Spleen (tissue), 11 donors: ENCODE measurements at regions not wholly inside any gene's neighbourhood (a gene's known extent, or its start where the extent isn't known, plus 50 kb on each side); places are given as distances from the start of the nearest gene placed in this dataset.

Experiments
- DNase-seq: peaks from one replicate; pipeline ENCODE4 v3.0.0-alpha.2; 2020
- H3K27ac ChIP-seq, 8 donors: fragments of 200-600 bp; sonication (generic) in 7 of 8; 1 replicate in 4 of 8; 2 replicates in 4 of 8; pipeline versions ENCODE4 v1.5.0 to v1.8.0; 2016 to 2021; ENCODE audit warnings: inconsistent platforms in 4 of 8, mild to moderate bottlenecking in 4 of 8, moderate library complexity in 1 of 8
- H3K27me3 ChIP-seq, 7 donors: fragments of 200-600 bp; sonication (generic) in 6 of 7; replicated peaks in 1 of 7; 1 replicate in 4 of 7; 2 replicates in 3 of 7; pipeline versions ENCODE4 v1.5.0 to v1.8.0; 2016 to 2021; ENCODE audit warnings: inconsistent platforms in 3 of 7, mild to moderate bottlenecking in 1 of 7
- H3K36me3 ChIP-seq, 6 donors: fragments of 200-600 bp; sonication (generic) in 5 of 6; 1 replicate in 4 of 6; 2 replicates in 2 of 6; pipeline versions ENCODE4 v1.5.0 to v1.8.0; 2016 to 2021; ENCODE audit warnings: inconsistent platforms in 2 of 6
- H3K4me1 ChIP-seq, 6 donors: fragments of 200-600 bp; sonication (generic) in 5 of 6; 1 replicate in 3 of 6; 2 replicates in 3 of 6; pipeline versions ENCODE4 v1.5.0 to v1.8.0; 2016 to 2021; ENCODE audit warnings: inconsistent platforms in 3 of 6
- H3K4me3 ChIP-seq, 8 donors: fragments of 200-600 bp; sonication (generic) in 7 of 8; 1 replicate in 4 of 8; 2 replicates in 4 of 8; pipeline versions ENCODE4 v1.5.0 to v1.8.0; 2016 to 2021; ENCODE audit warnings: inconsistent platforms in 4 of 8, mild to moderate bottlenecking in 4 of 8, moderate library complexity in 2 of 8
- H3K9me3 ChIP-seq, 8 donors: fragments of 200-600 bp; sonication (generic) in 7 of 8; 1 replicate in 4 of 8; 2 replicates in 4 of 8; pipeline versions ENCODE4 v1.5.0 to v1.8.0; 2016 to 2021; ENCODE audit warnings: inconsistent platforms in 4 of 8
- POLR2A ChIP-seq, 3 donors: fragments of 450-650 bp; IDR thresholded peaks; one replicate each; pipeline ENCODE4 v1.5.1; 2017; ENCODE audit warnings: antibody characterized with exemption in 3 of 3, mild to moderate bottlenecking in 1 of 3
- POLR2AphosphoS5 ChIP-seq, 3 donors: sonication (generic); formaldehyde crosslinking; IDR thresholded peaks; one replicate each; pipeline ENCODE4 v1.5.1; 2017; ENCODE audit warnings: antibody characterized with exemption in 3 of 3
- whole genome bisulfite sequencing, 5 donors: extraction: QIAGEN DNeasy Blood & Tissue Kit in 3 of 5; methylation state at CpG; one replicate each; pipeline versions ENCODE4 v1.1.5 to v1.1.7; 2013 to 2018; 5-methylcytosine and 5-hydroxymethylcytosine counted together
- intact Hi-C: fragments of 100-400 bp; cut with DNase I; formaldehyde crosslinking; loops from one replicate; pipeline ENCODE4 v1.15.0; 2023; ENCODE audit warnings: low total_unique reads
- TF ChIP-seq, protein P1 (sequence below), 11 experiments: fragments of 200-600 bp in 7 of 11; fragments of 450-650 bp in 4 of 11; sonication (generic) in 4 of 11; IDR thresholded peaks in 8 of 11; conservative IDR thresholded peaks in 3 of 11; 1 replicate in 7 of 11; 2 replicates in 4 of 11; pipeline versions ENCODE4 v1.4.0 to v1.8.0; 2016 to 2021; ENCODE audit warnings: antibody characterized with exemption in 11 of 11, inconsistent platforms in 4 of 11, mild to moderate bottlenecking in 1 of 11
- donor health status: healthy with polysubstance abuse.
- donor health status: DM: no; HTN: no; CAD: no; lungs with moderate emphysema.
- donor health status: DM: no; HTN: no; CAD: no.
- donor health status: Bipolar disorder and iron deficiency.
- donor health status: healthy.
- donor health status: DM: no; HTN: no; CAD: no.
- donor health status: DM: yes; HTN: yes; CAD: no.

DNA sequence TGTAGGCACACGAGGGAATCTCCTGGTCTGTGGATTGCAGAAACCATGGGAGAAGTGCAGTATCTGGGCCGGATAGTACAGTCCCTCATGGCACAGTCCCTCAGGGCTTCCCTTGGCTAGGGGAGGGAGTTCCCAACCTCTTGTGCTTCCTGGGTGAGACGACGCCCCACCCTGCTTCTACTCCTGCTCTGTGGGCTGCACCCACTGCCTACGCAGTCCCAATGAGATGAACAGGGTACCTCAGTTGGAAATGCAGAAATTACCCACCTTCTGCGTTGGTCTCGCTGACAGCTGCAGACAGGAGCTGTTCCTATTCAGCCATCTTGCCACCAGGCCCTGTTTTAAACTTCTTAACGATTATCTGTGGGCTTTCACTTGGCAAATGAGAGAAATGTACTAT lies 157.2 kb upstream of the CARD18 start:
- no peak for DNase-seq
- H3K4me1 ChIP-seq, result no peaks in the 10 kb centered on the region
- no peak overlapping the region for H3K4me3 ChIP-seq
- intact Hi-C loops, result no loop called here
- no peak for TF ChIP-seq POLR2AphosphoS5 (IDR thresholded peaks at IDR 0.05)
- TF ChIP-seq, protein P1, sequence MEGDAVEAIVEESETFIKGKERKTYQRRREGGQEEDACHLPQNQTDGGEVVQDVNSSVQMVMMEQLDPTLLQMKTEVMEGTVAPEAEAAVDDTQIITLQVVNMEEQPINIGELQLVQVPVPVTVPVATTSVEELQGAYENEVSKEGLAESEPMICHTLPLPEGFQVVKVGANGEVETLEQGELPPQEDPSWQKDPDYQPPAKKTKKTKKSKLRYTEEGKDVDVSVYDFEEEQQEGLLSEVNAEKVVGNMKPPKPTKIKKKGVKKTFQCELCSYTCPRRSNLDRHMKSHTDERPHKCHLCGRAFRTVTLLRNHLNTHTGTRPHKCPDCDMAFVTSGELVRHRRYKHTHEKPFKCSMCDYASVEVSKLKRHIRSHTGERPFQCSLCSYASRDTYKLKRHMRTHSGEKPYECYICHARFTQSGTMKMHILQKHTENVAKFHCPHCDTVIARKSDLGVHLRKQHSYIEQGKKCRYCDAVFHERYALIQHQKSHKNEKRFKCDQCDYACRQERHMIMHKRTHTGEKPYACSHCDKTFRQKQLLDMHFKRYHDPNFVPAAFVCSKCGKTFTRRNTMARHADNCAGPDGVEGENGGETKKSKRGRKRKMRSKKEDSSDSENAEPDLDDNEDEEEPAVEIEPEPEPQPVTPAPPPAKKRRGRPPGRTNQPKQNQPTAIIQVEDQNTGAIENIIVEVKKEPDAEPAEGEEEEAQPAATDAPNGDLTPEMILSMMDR (IDR thresholded peaks at IDR 0.05 in 8 of 11, conservative IDR thresholded peaks at IDR 0.05 in 3 of 11), result no peak
- no peak for TF ChIP-seq POLR2A (IDR thresholded peaks at IDR 0.05)
- peaks cover 0 to 4% (median 0%) of the 10 kb centered on the region in 8 donors for H3K9me3 ChIP-seq
- H3K27ac ChIP-seq, result no peak overlapping the region
- H3K36me3 ChIP-seq, result no peaks in the 10 kb centered on the region
- WGBS, 5 donors, result 87 to 93% (median 90%) methylated on average over 8 of the region's 8 CpGs
- no peaks in the 10 kb centered on the region for H3K27me3 ChIP-seq

DNA sequence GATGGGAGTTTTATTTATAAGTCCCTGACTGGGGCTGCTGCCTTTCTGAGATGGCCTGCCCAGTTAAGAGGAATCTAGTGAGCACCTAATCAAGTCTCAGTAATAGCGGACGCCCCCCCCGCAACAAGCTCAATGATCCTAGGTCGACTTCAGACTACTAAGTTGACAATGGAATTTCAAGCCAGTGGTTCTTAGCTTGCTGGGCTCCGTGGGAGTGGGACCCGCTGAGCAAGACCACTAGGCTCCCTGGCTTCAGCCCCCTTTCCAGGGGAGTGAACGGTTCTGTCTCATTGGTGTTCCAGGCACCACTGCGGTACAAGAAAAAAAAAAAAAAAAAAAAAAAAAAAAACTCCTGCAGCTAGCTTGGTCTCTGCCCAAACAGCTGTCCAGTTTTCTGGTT lies 156.8 kb upstream of the CARD18 start:
- peaks cover 0 to 4% (median 0%) of the 10 kb centered on the region in 8 donors for H3K9me3 ChIP-seq
- no peaks in the 10 kb centered on the region for H3K36me3 ChIP-seq
- H3K27ac ChIP-seq, result no peak overlapping the region
- H3K4me3 ChIP-seq, result no peak overlapping the region
- H3K4me1 ChIP-seq, result no peaks in the 10 kb centered on the region
- no peaks in the 10 kb centered on the region for H3K27me3 ChIP-seq
- WGBS, 5 donors, result 93 to 96% (median 94%) methylated on average over 6 to 8 of the region's 8 CpGs
- DNase-seq, result no peak
- TF ChIP-seq, protein P1 (IDR thresholded peaks at IDR 0.05 in 8 of 11, conservative IDR thresholded peaks at IDR 0.05 in 3 of 11), result no peak
- TF ChIP-seq POLR2AphosphoS5 (IDR thresholded peaks at IDR 0.05) (no peak), POLR2A (IDR thresholded peaks at IDR 0.05) (no peak)
- intact Hi-C loops, result no loop called here

DNA sequence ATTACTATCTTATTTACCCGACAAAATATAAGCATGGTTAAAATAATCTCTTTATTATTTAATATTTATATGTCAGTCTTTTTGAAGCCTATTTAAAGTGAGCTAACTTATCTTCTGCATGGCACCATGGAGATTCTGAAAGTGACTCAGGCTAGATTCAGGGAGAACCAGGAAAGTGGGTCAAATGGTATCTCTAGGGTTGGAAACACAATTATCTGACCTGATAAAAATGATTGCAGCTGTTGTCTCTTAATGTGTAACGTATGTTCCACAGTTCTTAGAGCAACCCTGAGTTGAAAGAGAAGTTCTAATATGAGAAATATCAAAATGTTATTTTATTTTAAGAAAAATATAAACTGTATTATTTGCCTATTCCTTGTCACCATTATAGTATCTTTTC lies 143.1 kb upstream of the CARD18 start:
- whole genome bisulfite sequencing, 5 donors, result 63 to 82% (median 73%) methylated on average over 2 of the region's 2 CpGs
- H3K4me1 ChIP-seq, result no peaks in the 10 kb centered on the region
- no peaks in the 10 kb centered on the region for H3K36me3 ChIP-seq
- no peak for DNase-seq
- no peaks in the 10 kb centered on the region for H3K9me3 ChIP-seq
- intact Hi-C loops, result no loop called here
- no peak for TF ChIP-seq POLR2AphosphoS5 (IDR thresholded peaks at IDR 0.05)
- TF ChIP-seq, protein P1 (IDR thresholded peaks at IDR 0.05 in 8 of 11, conservative IDR thresholded peaks at IDR 0.05 in 3 of 11), result no peak
- TF ChIP-seq POLR2A (IDR thresholded peaks at IDR 0.05), result no peak
- H3K27ac ChIP-seq, result no peak overlapping the region
- H3K4me3 ChIP-seq, result no peak overlapping the region
- no peaks in the 10 kb centered on the region for H3K27me3 ChIP-seq

DNA sequence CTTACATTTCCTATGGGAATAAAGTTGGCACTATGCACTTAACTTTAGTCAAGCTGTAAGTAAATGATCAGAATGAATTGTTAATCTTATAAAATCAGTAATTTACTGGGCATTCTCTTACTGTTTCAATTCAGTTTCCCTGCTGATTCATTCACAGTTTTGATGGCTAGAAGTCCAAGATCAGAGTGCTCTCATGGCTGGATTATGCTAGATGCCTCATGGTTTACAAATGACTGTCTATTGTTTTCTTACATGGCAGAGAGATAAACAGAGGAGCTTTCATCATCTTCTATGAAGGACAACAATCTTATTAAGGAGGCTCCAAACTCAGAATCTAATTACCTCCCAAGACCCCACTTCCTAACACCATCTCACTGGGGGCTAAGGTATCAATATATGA lies 135.1 kb upstream of the CARD18 start:
- no peak for DNase-seq
- H3K36me3 ChIP-seq, result no peaks in the 10 kb centered on the region
- H3K27me3 ChIP-seq, result no peaks in the 10 kb centered on the region
- TF ChIP-seq, protein P1 (IDR thresholded peaks at IDR 0.05 in 8 of 11, conservative IDR thresholded peaks at IDR 0.05 in 3 of 11), result no peak
- TF ChIP-seq POLR2AphosphoS5 (IDR thresholded peaks at IDR 0.05) (no peak), POLR2A (IDR thresholded peaks at IDR 0.05) (no peak)
- intact Hi-C loops, result no loop called here
- H3K4me3 ChIP-seq, result no peak overlapping the region
- no peak overlapping the region for H3K27ac ChIP-seq
- H3K4me1 ChIP-seq, result no peaks in the 10 kb centered on the region
- H3K9me3 ChIP-seq, result peaks cover 0 to 4% (median 0%) of the 10 kb centered on the region in 8 donors
